ENCODE measurements at regions not wholly inside any gene's neighbourhood (a gene's known extent, or its start where the extent isn't known, plus 50 kb on each side); places are given as distances from the start of the nearest gene placed in this dataset.
"Not testable (repeated sequence)": the region's sequence is repeated elsewhere in the genome, so short reads cannot be mapped to it uniquely, and the experiment has no call there.

GRCh38 chr12:126042286-126042685, 977.1 kb downstream of the AACS start:
- Histone ChIP-seq H3K4me3 (ENCODE audit: low read depth, low read length, poor library complexity, severe bottlenecking) (no peak overlapping the region), H4K20me1 (ENCODE audit: insufficient read depth, low read length) (no peaks in the 10 kb centered on the region), H3K9me2 (ENCODE audit: low read depth, low read length) (no peaks in the 10 kb centered on the region), H3K4me1 (ENCODE audit: insufficient read depth, low read length, severe bottlenecking) (no peaks in the 10 kb centered on the region), H3K79me2 (ENCODE audit: insufficient read depth, low read length) (no peaks in the 10 kb centered on the region), H3F3A (ENCODE audit: insufficient read depth, low read length) (no peaks in the 10 kb centered on the region), H3K9ac (ENCODE audit: low read length) (no peak overlapping the region), H2AFZ (ENCODE audit: low read length) (no peak overlapping the region), H3K27me3 (ENCODE audit: insufficient read depth, low read length) (no peaks in the 10 kb centered on the region), H3K9me3 (ENCODE audit: low read length) (no peaks in the 10 kb centered on the region), H3K36me3 (ENCODE audit: insufficient read depth, low read length) (no peaks in the 10 kb centered on the region), H3K4me2 (ENCODE audit: low read length) (no peak overlapping the region), H3K27ac (ENCODE audit: low read depth, low read length, poor library complexity, severe bottlenecking) (no peak overlapping the region)
- TF ChIP-seq CTCF (IDR thresholded peaks at IDR 0.05; ENCODE audit: low read length) (no peak), EZH2 (IDR thresholded peaks at IDR 0.05; ENCODE audit: borderline replicate concordance, low read length) (no peak)

- not testable (repeated sequence) for H3K36me3 ChIP-seq (ENCODE audit: insufficient read depth, low read length); H3K27ac ChIP-seq (ENCODE audit: low read depth, low read length, poor library complexity, severe bottlenecking); H3K4me3 ChIP-seq (ENCODE audit: low read depth, low read length, poor library complexity, severe bottlenecking); H3K79me2 ChIP-seq (ENCODE audit: insufficient read depth, low read length); H3K9me3 ChIP-seq (ENCODE audit: low read length); H3K4me1 ChIP-seq (ENCODE audit: insufficient read depth, low read length, severe bottlenecking); H3K9me2 ChIP-seq (ENCODE audit: low read depth, low read length); H3K4me2 ChIP-seq (ENCODE audit: low read length); H3K9ac ChIP-seq (ENCODE audit: low read length); H2AFZ ChIP-seq (ENCODE audit: low read length); H3F3A ChIP-seq (ENCODE audit: insufficient read depth, low read length); H3K27me3 ChIP-seq (ENCODE audit: insufficient read depth, low read length); H4K20me1 ChIP-seq (ENCODE audit: insufficient read depth, low read length)
Measured at GRCh38 chr12:126049501-126049900, 984.3 kb downstream of the AACS start.

GRCh38 chr12:126051611-126052107, 986.4 kb downstream of the AACS start:
- no peaks in the 10 kb centered on the region for H3F3A ChIP-seq (ENCODE audit: insufficient read depth, low read length)
- no peak overlapping the region for H3K4me3 ChIP-seq (ENCODE audit: low read depth, low read length, poor library complexity, severe bottlenecking)
- no peaks in the 10 kb centered on the region for H3K9me2 ChIP-seq (ENCODE audit: low read depth, low read length)
- no peak overlapping the region for H3K4me2 ChIP-seq (ENCODE audit: low read length)
- H3K27me3 ChIP-seq (ENCODE audit: insufficient read depth, low read length): no peaks in the 10 kb centered on the region
- TF ChIP-seq EZH2 (IDR thresholded peaks at IDR 0.05; ENCODE audit: borderline replicate concordance, low read length) (no peak), CTCF (IDR thresholded peaks at IDR 0.05; ENCODE audit: low read length) (no peak)
- H3K9me3 ChIP-seq (ENCODE audit: low read length): no peaks in the 10 kb centered on the region
- H4K20me1 ChIP-seq (ENCODE audit: insufficient read depth, low read length): no peaks in the 10 kb centered on the region
- H2AFZ ChIP-seq (ENCODE audit: low read length): no peak overlapping the region
- H3K79me2 ChIP-seq (ENCODE audit: insufficient read depth, low read length): no peaks in the 10 kb centered on the region
- no peak overlapping the region for H3K9ac ChIP-seq (ENCODE audit: low read length)
- no peaks in the 10 kb centered on the region for H3K4me1 ChIP-seq (ENCODE audit: insufficient read depth, low read length, severe bottlenecking)
- no peaks in the 10 kb centered on the region for H3K36me3 ChIP-seq (ENCODE audit: insufficient read depth, low read length)
- no peak overlapping the region for H3K27ac ChIP-seq (ENCODE audit: low read depth, low read length, poor library complexity, severe bottlenecking)

GRCh38 chr12:126055521-126055920, 990.3 kb downstream of the AACS start:
- Histone ChIP-seq H3K4me2 (ENCODE audit: low read length) (no peak overlapping the region), H4K20me1 (ENCODE audit: insufficient read depth, low read length) (no peaks in the 10 kb centered on the region), H3K9me2 (ENCODE audit: low read depth, low read length) (no peaks in the 10 kb centered on the region), H3K9me3 (ENCODE audit: low read length) (no peaks in the 10 kb centered on the region), H3K36me3 (ENCODE audit: insufficient read depth, low read length) (no peaks in the 10 kb centered on the region), H3K4me1 (ENCODE audit: insufficient read depth, low read length, severe bottlenecking) (no peaks in the 10 kb centered on the region), H3K27me3 (ENCODE audit: insufficient read depth, low read length) (no peaks in the 10 kb centered on the region), H3F3A (ENCODE audit: insufficient read depth, low read length) (no peaks in the 10 kb centered on the region), H3K9ac (ENCODE audit: low read length) (no peak overlapping the region), H3K79me2 (ENCODE audit: insufficient read depth, low read length) (no peaks in the 10 kb centered on the region), H2AFZ (ENCODE audit: low read length) (no peak overlapping the region), H3K27ac (ENCODE audit: low read depth, low read length, poor library complexity, severe bottlenecking) (no peak overlapping the region), H3K4me3 (ENCODE audit: low read depth, low read length, poor library complexity, severe bottlenecking) (no peak overlapping the region)
- TF ChIP-seq CTCF (IDR thresholded peaks at IDR 0.05; ENCODE audit: low read length): no peak
- no peak for TF ChIP-seq EZH2 (IDR thresholded peaks at IDR 0.05; ENCODE audit: borderline replicate concordance, low read length)
